GM12878 (cell line): ENCODE measurements at regions not wholly inside any gene's neighbourhood (a gene's known extent, or its start where the extent isn't known, plus 50 kb on each side); places are given as distances from the start of the nearest gene placed in this dataset.

Source experiments
- ATAC-seq: fragments of 200-7000 bp; cut with Tn5 transposase; 3 replicates; pipeline ENCODE4 v1.9.1; 2020; ENCODE audit warnings: mild to moderate bottlenecking, moderate library complexity
- BruUV-seq: library from RNA; stranded (reverse); fragments of 400-500 nt; replicated peaks from 2 replicates; lab custom pipeline; 2021; lab: Mats Ljungman, UMichigan
- CTCF ChIA-PET: fragments of 300-600 bp; sonication (Branson Sonifier 250); formaldehyde crosslinking; extraction: SDS; loops from one replicate; lab custom pipeline; 2021; ENCODE audit warnings: inconsistent platforms; lab: Yijun Ruan, JAX
- POLR2A ChIA-PET: fragments of 350-600 bp; formaldehyde crosslinking; extraction: SDS; loops from one replicate; lab custom pipeline; 2021; ENCODE audit warnings: inconsistent platforms; lab: Charles Lee
- RAD21 ChIA-PET: fragments of 300-600 bp; sonication (Branson Sonifier 250); formaldehyde crosslinking; loops from one replicate; lab custom pipeline; 2023; ENCODE audit warnings: antibody characterized with exemption; ENCODE audit not compliant: unreplicated experiment; lab: Charles Lee
- SMC1A ChIA-PET: fragments of 300-600 bp; sonication (Branson Sonifier 250); formaldehyde crosslinking; loops from one replicate; lab custom pipeline; 2023; ENCODE audit not compliant: unreplicated experiment, uncharacterized antibody; lab: Charles Lee
- DNase-seq: peaks from one replicate; pipeline ENCODE4 v3.0.0-alpha.2; 2011; ENCODE audit warnings: low read depth, low spot score
- FAIRE-seq: peaks from 3 replicates; lab custom pipeline; 2011; peaks lifted over from hg19 to GRCh38; lab: Jason Lieb, UNC
- H2AFZ ChIP-seq: 2 replicates; pipeline ENCODE4 v1.6.0; 2011; ENCODE audit warnings: low read depth, low read length, control low read depth; ENCODE audit not compliant: control insufficient read depth
- H3K27ac ChIP-seq: 2 replicates; pipeline ENCODE4 v1.5.1; 2011; ENCODE audit warnings: control low read depth; ENCODE audit not compliant: control insufficient read depth, insufficient read depth
- H3K27me3 ChIP-seq, 2 experiments: replicated peaks in 1 of 2; 2 replicates each; pipeline versions ENCODE4 v1.6.0 to v1.6.1; 2011; ENCODE audit warnings: low read length in 1 of 2; ENCODE audit not compliant: control insufficient read depth in 2 of 2, insufficient read depth in 2 of 2
- H3K36me3 ChIP-seq, 2 experiments: 2 replicates each; pipeline ENCODE4 v1.5.1; 2011; ENCODE audit warnings: low read length in 1 of 2; ENCODE audit not compliant: control insufficient read depth in 2 of 2, insufficient read depth in 2 of 2
- H3K4me1 ChIP-seq: 2 replicates; pipeline ENCODE4 v1.6.1; 2011; ENCODE audit warnings: mild to moderate bottlenecking, low read length, moderate library complexity, mixed read lengths; ENCODE audit not compliant: control insufficient read depth, insufficient read depth
- H3K4me2 ChIP-seq: 2 replicates; pipeline ENCODE4 v1.6.0; 2011; ENCODE audit warnings: control low read depth; ENCODE audit not compliant: control insufficient read depth, insufficient read depth
- H3K4me3 ChIP-seq: fragments of 200-600 bp; sonication (generic); 2 replicates; pipeline ENCODE4 v1.5.1; 2016
- H3K79me2 ChIP-seq: 2 replicates; pipeline ENCODE4 v1.6.0; 2011; ENCODE audit warnings: low read length; ENCODE audit not compliant: control insufficient read depth, insufficient read depth
- H3K9ac ChIP-seq: 2 replicates; pipeline ENCODE4 v1.8.0; 2011; ENCODE audit warnings: low read length, control low read depth, mixed read lengths; ENCODE audit not compliant: control insufficient read depth, insufficient read depth
- H3K9me3 ChIP-seq: replicated peaks from 3 replicates; pipeline ENCODE4 v1.5.1; 2011; ENCODE audit warnings: mild to moderate bottlenecking, low read length; ENCODE audit not compliant: control insufficient read depth, insufficient read depth
- H4K20me1 ChIP-seq: 2 replicates; pipeline ENCODE4 v1.6.0; 2011; ENCODE audit not compliant: control insufficient read depth, insufficient read depth
- ATF3 ChIP-seq: IDR thresholded peaks from 2 replicates; pipeline ENCODE4 v1.6.1; 2011; ENCODE audit warnings: low read depth, mild to moderate bottlenecking, low read length, moderate library complexity, borderline replicate concordance; ENCODE audit errors: extremely low read depth
- CEBPZ ChIP-seq: fragments of 150-350 bp; IDR thresholded peaks from 2 replicates; pipeline ENCODE4 v1.6.1; 2016; ENCODE audit warnings: low read depth, low read length
- CHD1 ChIP-seq: IDR thresholded peaks from 2 replicates; pipeline ENCODE4 v1.6.1; 2012; ENCODE audit warnings: low read depth, low read length, improper control_type of control experiment
- CUX1 ChIP-seq: IDR thresholded peaks from 2 replicates; pipeline ENCODE4 v1.6.1; 2012; ENCODE audit warnings: improper control_type of control experiment, low read depth, low read length; ENCODE audit not compliant: insufficient replicate concordance
- MYC ChIP-seq: IDR thresholded peaks from 2 replicates; pipeline ENCODE4 v1.6.1; 2011; ENCODE audit warnings: mild to moderate bottlenecking, low read length, moderate library complexity, inconsistent platforms; ENCODE audit not compliant: insufficient read depth, insufficient replicate concordance, insufficient read length, severe bottlenecking
- NR2C1 ChIP-seq: fragments of 450-650 bp; IDR thresholded peaks from 2 replicates; pipeline ENCODE4 v1.6.1; 2017; ENCODE audit warnings: antibody characterized with exemption, mild to moderate bottlenecking, moderate library complexity
- RBBP5 ChIP-seq: fragments of 200-600 bp; sonication (generic); conservative IDR thresholded peaks from 2 replicates; pipeline ENCODE4 v1.6.1; 2016
- RFX5 ChIP-seq: IDR thresholded peaks from 2 replicates; pipeline ENCODE4 v1.6.1; 2011; ENCODE audit warnings: low read depth, low read length, improper control_type of control experiment
- SPI1 ChIP-seq: IDR thresholded peaks from 2 replicates; pipeline ENCODE4 v1.6.1; 2011; ENCODE audit warnings: low read depth, mild to moderate bottlenecking, low read length, moderate library complexity, borderline replicate concordance; ENCODE audit not compliant: insufficient read depth
- SREBF1 ChIP-seq: IDR thresholded peaks from 2 replicates; pipeline ENCODE4 v1.6.1; 2012; ENCODE audit warnings: mild to moderate bottlenecking, low read length
- TCF3 ChIP-seq: IDR thresholded peaks from 2 replicates; pipeline ENCODE4 v1.6.1; 2012; ENCODE audit warnings: low read depth, mild to moderate bottlenecking, low read length, borderline replicate concordance; ENCODE audit not compliant: insufficient read depth
- ZSCAN29 ChIP-seq: fragments of 450-650 bp; IDR thresholded peaks from 2 replicates; pipeline ENCODE4 v1.6.1; 2017; ENCODE audit warnings: mild to moderate bottlenecking, moderate library complexity
- WGBS: methylation state at CpG from one replicate; pipeline ENCODE4 v1.1.6; 2016; ENCODE audit warnings: low lambda C conversion rate; ENCODE audit not compliant: insufficient replicate concordance, insufficient coverage; ENCODE audit errors: missing lambda C conversion rate; 5-methylcytosine and 5-hydroxymethylcytosine counted together
- in situ Hi-C: fragments of 300-500 bp; cut with MboI; formaldehyde crosslinking; loops from 9 replicates; pipeline ENCODE4 v1.14.3; 2018; ENCODE audit warnings: mixed read lengths
- intact Hi-C: fragments of 100-400 bp; cut with micrococcal nuclease; formaldehyde crosslinking; loops from one replicate; pipeline ENCODE4 v1.14.2; 2022; ENCODE audit not compliant: unreplicated experiment

GRCh38 chr7:25735674-25736242, 416.2 kb upstream of the NFE2L3 start:
- H3K4me2 ChIP-seq = no peak overlapping the region
- no peaks in the 10 kb centered on the region for H3K79me2 ChIP-seq
- RAD21 ChIA-PET = no interaction called here
- H3K4me1 ChIP-seq = no peaks in the 10 kb centered on the region
- FAIRE-seq (no peak), ATAC-seq (no peak), DNase-seq (no peak)
- CTCF ChIA-PET = no interaction called here
- H3K9me3 ChIP-seq = no peaks in the 10 kb centered on the region
- intact Hi-C loops (no loop called here), in situ Hi-C loops (no loop called here)
- no peak overlapping the region for H3K27ac ChIP-seq
- 14% methylated on average over 8 of the region's 8 CpGs for WGBS
- no TSS peak for BruUV-seq
- H3K36me3 ChIP-seq = no peaks in the 10 kb centered on the region
- TF ChIP-seq RFX5 (no peak), CEBPZ (no peak), TCF3 (no peak), ZSCAN29 (no peak), SPI1 (no peak), CHD1 (no peak), RBBP5 (no peak), ATF3 (no peak), NR2C1 (no peak), MYC (no peak), CUX1 (no peak), SREBF1 (no peak)
- SMC1A ChIA-PET = no interaction called here
- no peak overlapping the region for H2AFZ ChIP-seq
- POLR2A ChIA-PET = interaction anchor here (0.6 kb wide), 1 partner anchor 17 kb away, joined by 3 read pairs; no protein-coding TSS in a partner anchor
- peaks cover 0 to 2% of the 10 kb centered on the region in 2 experiments; a peak in 1 of 4 replicates for H3K27me3 ChIP-seq
- H3K4me3 ChIP-seq = no peak overlapping the region
- H4K20me1 ChIP-seq = no peaks in the 10 kb centered on the region
- no peak overlapping the region for H3K9ac ChIP-seq
